ENCODE measurements at regions not wholly inside any gene's neighbourhood (a gene's known extent, or its start where the extent isn't known, plus 50 kb on each side); places are given as distances from the start of the nearest gene placed in this dataset.

- TF ChIP-seq HINFP (tag; conservative IDR thresholded peaks at IDR 0.05; ENCODE audit: low read depth) (no peak), LCOR (CRISPR knock-in tag; IDR thresholded peaks at IDR 0.05) (no peak), NFIC (IDR thresholded peaks at IDR 0.05) (peak; percentile 61; the same call in 1 of the 2 replicates), E2F5 (CRISPR knock-in tag; IDR thresholded peaks at IDR 0.05) (no peak), RREB1 (CRISPR knock-in tag; IDR thresholded peaks at IDR 0.05) (no peak), HOXB6 (CRISPR knock-in tag; IDR thresholded peaks at IDR 0.05; ENCODE audit: borderline replicate concordance) (no peak), AFF1 (IDR thresholded peaks at IDR 0.05; ENCODE audit: low read depth in 1 of 2, partially characterized antibody in 2 of 2) (no peak), NR4A1 (CRISPR knock-in tag; IDR thresholded peaks at IDR 0.05) (no peak), NR4A1 (tag; IDR thresholded peaks at IDR 0.05) (0 out of 2 replicates have a peak, but pooled peaks have one; percentile 43), HMBOX1 (IDR thresholded peaks at IDR 0.05) (peak; percentile 62), ZNF133 (CRISPR knock-in tag; IDR thresholded peaks at IDR 0.05) (no peak), THRB (CRISPR knock-in tag; conservative IDR thresholded peaks at IDR 0.05) (no peak), ZNF197 (CRISPR knock-in tag; IDR thresholded peaks at IDR 0.05; ENCODE audit: low read depth) (no peak)
These were observed 67.4 kb upstream of the CLDN10 start (continued) for GRCh38 chr13:95485045-95485517.
